EH (cell line): ENCODE measurements at regions not wholly inside any gene's neighbourhood (a gene's known extent, or its start where the extent isn't known, plus 50 kb on each side); places are given as distances from the start of the nearest gene placed in this dataset.
"Not testable (repeated sequence)": the region's sequence is repeated elsewhere in the genome, so short reads cannot be mapped to it uniquely, and the experiment has no call there.

Experiments
- DNase-seq: peaks from one replicate; pipeline ENCODE4 v3.0.0-alpha.2; 2015; ENCODE audit warnings: low read depth

GRCh38 chr4:126737899-126738526, 894.7 kb upstream of the INTU start:
- DNase-seq = no peak

GRCh38 chr4:126738527-126738923, 894.2 kb upstream of the INTU start:
- DNase-seq = no peak

- DNase-seq = no peak
Measured at GRCh38 chr4:126738926-126739325, 893.8 kb upstream of the INTU start.

- no peak for DNase-seq
Measured at GRCh38 chr4:126740687-126741086, 892.1 kb upstream of the INTU start.

- DNase-seq = no peak
Measured at GRCh38 chr4:126742048-126742447, 890.7 kb upstream of the INTU start.

- DNase-seq = no peak
Measured at GRCh38 chr4:126742885-126743284, 889.9 kb upstream of the INTU start.

- peak; percentile 44 for DNase-seq
Measured at GRCh38 chr4:126748736-126749135, 884.0 kb upstream of the INTU start.

- no peak for DNase-seq
Measured at GRCh38 chr4:126750723-126751122, 882.0 kb upstream of the INTU start.

- no peak for DNase-seq
Measured at GRCh38 chr4:126752126-126752525, 880.6 kb upstream of the INTU start.

GRCh38 chr4:126752702-126753101, 880.1 kb upstream of the INTU start:
- DNase-seq = no peak

GRCh38 chr4:126753592-126753991, 879.2 kb upstream of the INTU start:
- no peak for DNase-seq

GRCh38 chr4:126755506-126755905, 877.3 kb upstream of the INTU start:
- no peak for DNase-seq

GRCh38 chr4:126756050-126756829, 876.5 kb upstream of the INTU start:
- DNase-seq = no peak

GRCh38 chr4:126757219-126757618, 875.5 kb upstream of the INTU start:
- DNase-seq = no peak

- DNase-seq = no peak
Measured at GRCh38 chr4:126758493-126758892, 874.3 kb upstream of the INTU start.

- no peak for DNase-seq
Measured at GRCh38 chr4:126761947-126762662, 870.7 kb upstream of the INTU start.

- no peak for DNase-seq
Measured at GRCh38 chr4:126762663-126763247, 870.0 kb upstream of the INTU start.

- no peak for DNase-seq
Measured at GRCh38 chr4:126766241-126766640, 866.5 kb upstream of the INTU start.

GRCh38 chr4:126768338-126768737, 864.4 kb upstream of the INTU start:
- DNase-seq = no peak

GRCh38 chr4:126770811-126771553, 861.8 kb upstream of the INTU start:
- not testable (repeated sequence) for DNase-seq

- not testable (repeated sequence) for DNase-seq
Measured at GRCh38 chr4:126771618-126772017, 861.1 kb upstream of the INTU start.

- peak; percentile 59 for DNase-seq
Measured at GRCh38 chr4:126772662-126773061, 860.1 kb upstream of the INTU start.
